GM18868 (cell line): ENCODE measurements at regions not wholly inside any gene's neighbourhood (a gene's known extent, or its start where the extent isn't known, plus 50 kb on each side); places are given as distances from the start of the nearest gene placed in this dataset.
"Not testable (repeated sequence)": the region's sequence is repeated elsewhere in the genome, so short reads cannot be mapped to it uniquely, and the experiment has no call there.

Source experiments
- ATAC-seq: cut with Tn5 transposase; IDR thresholded peaks from one replicate; pipeline ENCODE4 v1.9.1; 2021; ENCODE audit warnings: mild to moderate bottlenecking, moderate library complexity; ENCODE audit not compliant: unreplicated experiment

DNA sequence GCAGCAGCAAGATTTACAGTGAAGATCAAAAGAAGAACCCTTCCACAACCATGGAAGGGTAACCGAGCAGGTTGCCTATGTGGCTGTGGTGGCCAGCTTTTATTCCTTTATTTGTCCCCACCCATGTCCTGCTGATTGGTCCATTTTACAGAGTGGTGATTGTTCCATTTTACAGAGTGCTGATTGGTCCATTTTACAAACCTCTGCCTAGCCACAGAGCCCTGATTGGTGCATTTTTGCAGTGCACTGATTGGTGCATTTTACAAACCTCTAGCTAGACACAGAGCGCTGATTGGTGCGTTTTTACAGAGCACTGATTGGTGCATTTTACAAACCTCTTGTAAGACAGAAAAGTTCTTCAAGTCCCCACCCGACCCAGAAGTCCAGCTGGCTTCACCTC, 75.8 kb upstream of the MSX2 start:
- not testable (repeated sequence) for ATAC-seq

DNA sequence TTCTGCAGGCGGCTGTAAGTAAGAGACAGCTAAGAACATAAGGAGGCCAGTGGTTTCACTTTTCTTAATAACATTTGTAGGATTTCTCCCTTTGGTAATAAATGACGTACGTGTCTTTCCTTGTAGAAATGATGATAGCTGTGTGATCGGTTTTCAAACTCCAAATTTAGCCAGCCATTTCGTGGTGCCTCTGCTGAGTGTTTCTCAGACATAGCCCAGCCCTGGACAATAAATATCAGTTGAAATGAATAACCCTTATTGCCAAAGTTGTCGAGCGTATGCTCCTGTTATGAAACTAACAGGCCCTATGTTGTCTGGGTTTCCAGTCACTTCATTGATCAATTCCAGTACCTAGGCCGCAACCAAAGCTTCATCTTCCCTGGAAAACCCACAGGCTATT, 75.0 kb upstream of the MSX2 start:
- no peak for ATAC-seq

- no peak for ATAC-seq
Observed at GRCh38 chr5:174654442-174654841, 69.9 kb upstream of the MSX2 start.

DNA sequence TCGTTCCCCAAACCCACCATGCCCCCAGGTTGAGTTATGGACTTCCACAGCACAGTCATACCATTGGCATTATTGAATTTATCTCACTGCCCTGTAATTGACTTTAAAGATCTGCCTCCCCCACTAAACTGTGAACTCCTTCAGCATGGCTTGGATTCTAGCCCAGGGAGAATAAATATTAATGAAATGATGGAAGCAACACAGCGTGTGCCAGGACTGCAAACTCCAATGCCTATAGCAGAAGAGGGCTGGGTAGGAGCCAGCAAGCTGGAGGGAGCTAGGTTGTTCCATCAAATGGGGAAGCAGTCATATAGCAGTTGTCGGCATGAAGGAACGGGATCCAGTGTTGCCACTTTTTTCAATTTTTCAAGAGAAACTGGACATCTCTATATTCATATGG, 69.0 kb upstream of the MSX2 start:
- ATAC-seq: no peak

GRCh38 chr5:174664180-174664850, 60.1 kb upstream of the MSX2 start:
- no peak for ATAC-seq

GRCh38 chr5:174665347-174665746, 59.0 kb upstream of the MSX2 start:
- no peak for ATAC-seq

GRCh38 chr5:174667526-174667925, 56.9 kb upstream of the MSX2 start:
- ATAC-seq: no peak

DNA sequence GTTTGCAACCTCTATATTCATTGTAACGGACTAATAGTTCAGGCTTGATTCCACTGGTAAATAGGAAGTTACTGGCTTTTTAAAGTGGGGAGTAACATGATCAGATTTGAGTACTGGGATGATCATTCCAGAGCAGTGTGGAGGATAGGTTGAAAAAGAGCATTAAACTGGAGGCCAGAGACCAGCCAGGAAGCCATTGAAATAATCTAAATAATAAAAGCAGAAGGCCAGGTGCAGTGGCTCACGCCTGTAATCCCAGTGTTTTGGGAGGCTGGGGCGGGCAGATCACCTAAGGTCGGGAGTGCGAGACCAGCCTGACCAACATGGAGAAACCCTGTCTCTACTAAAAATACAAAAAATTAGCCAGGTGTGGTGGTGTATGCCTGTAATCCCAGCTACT, 56.0 kb upstream of the MSX2 start:
- ATAC-seq: no peak
